ENCODE measurements at regions not wholly inside any gene's neighbourhood (a gene's known extent, or its start where the extent isn't known, plus 50 kb on each side); places are given as distances from the start of the nearest gene placed in this dataset.

- Mint-ChIP-seq H3K27me3 (ENCODE audit: unreplicated experiment) (no peaks in the 10 kb centered on the region), H3K9me3 (ENCODE audit: unreplicated experiment) (no peaks in the 10 kb centered on the region), H3K4me3 (ENCODE audit: unreplicated experiment) (no peak overlapping the region), H3K36me3 (ENCODE audit: unreplicated experiment) (no peaks in the 10 kb centered on the region), H3K27ac (ENCODE audit: unreplicated experiment) (no peak overlapping the region), H3K4me1 (ENCODE audit: unreplicated experiment) (no peaks in the 10 kb centered on the region)
- no peak for DNase-seq (ENCODE audit: extremely low spot score, unreplicated experiment)
- TF ChIP-seq CTCF (IDR thresholded peaks at IDR 0.05): no peak
Measured at GRCh38 chr9:71524996-71525580, 243.2 kb downstream of the CEMIP2 start.

GRCh38 chr9:71524516-71524915, 243.8 kb downstream of the CEMIP2 start:
- Mint-ChIP-seq H3K9me3 (ENCODE audit: unreplicated experiment) (no peaks in the 10 kb centered on the region), H3K36me3 (ENCODE audit: unreplicated experiment) (no peaks in the 10 kb centered on the region), H3K27me3 (ENCODE audit: unreplicated experiment) (no peaks in the 10 kb centered on the region), H3K27ac (ENCODE audit: unreplicated experiment) (no peak overlapping the region), H3K4me1 (ENCODE audit: unreplicated experiment) (no peaks in the 10 kb centered on the region), H3K4me3 (ENCODE audit: unreplicated experiment) (no peak overlapping the region)
- no peak for TF ChIP-seq CTCF (IDR thresholded peaks at IDR 0.05)
- DNase-seq (ENCODE audit: extremely low spot score, unreplicated experiment): no peak

DNA sequence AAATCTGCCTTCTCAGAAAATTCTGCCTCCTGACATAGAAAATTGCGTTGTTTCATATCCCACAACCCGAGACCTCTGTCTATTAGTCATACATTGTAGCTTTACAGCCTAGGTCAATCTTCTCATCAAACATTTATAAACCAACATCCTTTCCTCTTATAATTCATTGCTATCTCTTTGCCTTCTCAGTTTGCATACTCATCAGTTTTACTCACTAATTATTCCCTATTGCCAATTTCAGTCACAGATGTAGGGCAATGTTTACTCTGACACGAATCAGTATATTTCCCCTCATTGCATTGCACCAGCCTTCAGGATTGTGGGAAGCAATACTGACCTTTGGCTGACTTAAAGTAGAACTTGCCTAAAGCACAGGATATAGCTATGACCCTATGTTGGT, 247.2 kb downstream of the CEMIP2 start:
- no peaks in the 10 kb centered on the region for H3K4me1 Mint-ChIP-seq (ENCODE audit: unreplicated experiment)
- no peaks in the 10 kb centered on the region for H3K36me3 Mint-ChIP-seq (ENCODE audit: unreplicated experiment)
- DNase-seq (ENCODE audit: extremely low spot score, unreplicated experiment): no peak
- no peaks in the 10 kb centered on the region for H3K27me3 Mint-ChIP-seq (ENCODE audit: unreplicated experiment)
- H3K9me3 Mint-ChIP-seq (ENCODE audit: unreplicated experiment): no peaks in the 10 kb centered on the region
- TF ChIP-seq CTCF (IDR thresholded peaks at IDR 0.05): no peak
- no peak overlapping the region for H3K27ac Mint-ChIP-seq (ENCODE audit: unreplicated experiment)
- no peak overlapping the region for H3K4me3 Mint-ChIP-seq (ENCODE audit: unreplicated experiment)

GRCh38 chr9:71519098-71519696, 249.1 kb downstream of the CEMIP2 start:
- no peak overlapping the region for H3K27ac Mint-ChIP-seq (ENCODE audit: unreplicated experiment)
- H3K36me3 Mint-ChIP-seq (ENCODE audit: unreplicated experiment): no peaks in the 10 kb centered on the region
- TF ChIP-seq CTCF (IDR thresholded peaks at IDR 0.05): no peak
- no peak overlapping the region for H3K4me3 Mint-ChIP-seq (ENCODE audit: unreplicated experiment)
- no peaks in the 10 kb centered on the region for H3K9me3 Mint-ChIP-seq (ENCODE audit: unreplicated experiment)
- no peak for DNase-seq (ENCODE audit: extremely low spot score, unreplicated experiment)
- no peaks in the 10 kb centered on the region for H3K27me3 Mint-ChIP-seq (ENCODE audit: unreplicated experiment)
- no peaks in the 10 kb centered on the region for H3K4me1 Mint-ChIP-seq (ENCODE audit: unreplicated experiment)

- H3K36me3 Mint-ChIP-seq (ENCODE audit: unreplicated experiment): no peaks in the 10 kb centered on the region
- no peak overlapping the region for H3K27ac Mint-ChIP-seq (ENCODE audit: unreplicated experiment)
- no peaks in the 10 kb centered on the region for H3K9me3 Mint-ChIP-seq (ENCODE audit: unreplicated experiment)
- no peaks in the 10 kb centered on the region for H3K4me1 Mint-ChIP-seq (ENCODE audit: unreplicated experiment)
- TF ChIP-seq CTCF (IDR thresholded peaks at IDR 0.05): no peak
- DNase-seq (ENCODE audit: extremely low spot score, unreplicated experiment): no peak
- no peak overlapping the region for H3K4me3 Mint-ChIP-seq (ENCODE audit: unreplicated experiment)
- H3K27me3 Mint-ChIP-seq (ENCODE audit: unreplicated experiment): peaks cover 2% of the 10 kb centered on the region
Measured at GRCh38 chr9:71518045-71518827, 250.1 kb downstream of the CEMIP2 start.

All from osteocyte (in vitro differentiated cells).